ENCODE measurements at regions not wholly inside any gene's neighbourhood (a gene's known extent, or its start where the extent isn't known, plus 50 kb on each side); places are given as distances from the start of the nearest gene placed in this dataset.

- no peak for DNase-seq (ENCODE audit: low read depth in 2 of 3, low spot score in 2 of 3)
These were observed 711.9 kb upstream of the EYS start for GRCh38 chr6:66418906-66419305.

GRCh38 chr6:66403966-66404365, 696.9 kb upstream of the EYS start:
- no peak for DNase-seq (ENCODE audit: low read depth in 2 of 3, low spot score in 2 of 3)

- DNase-seq (ENCODE audit: low read depth in 2 of 3, low spot score in 2 of 3) = no peak
These were observed 695.8 kb upstream of the EYS start for GRCh38 chr6:66402873-66403272.

- DNase-seq (ENCODE audit: low read depth in 2 of 3, low spot score in 2 of 3) = no peak
These were observed 689.5 kb upstream of the EYS start for GRCh38 chr6:66396549-66396948.

GRCh38 chr6:66396145-66396544, 689.1 kb upstream of the EYS start:
- no peak for DNase-seq (ENCODE audit: low read depth in 2 of 3, low spot score in 2 of 3)

GRCh38 chr6:66390393-66390792, 683.4 kb upstream of the EYS start:
- DNase-seq (ENCODE audit: low read depth in 2 of 3, low spot score in 2 of 3) = no peak

- DNase-seq (ENCODE audit: low read depth in 2 of 3, low spot score in 2 of 3) = no peak
These were observed 669.0 kb upstream of the EYS start for GRCh38 chr6:66376001-66376400.

- no peak for DNase-seq (ENCODE audit: low read depth in 2 of 3, low spot score in 2 of 3)
These were observed 662.4 kb upstream of the EYS start for GRCh38 chr6:66369407-66369806.

GRCh38 chr6:66362888-66363287, 655.9 kb upstream of the EYS start:
- no peak for DNase-seq (ENCODE audit: low read depth in 2 of 3, low spot score in 2 of 3)

GRCh38 chr6:66361886-66362285, 654.9 kb upstream of the EYS start:
- no peak for DNase-seq (ENCODE audit: low read depth in 2 of 3, low spot score in 2 of 3)

GRCh38 chr6:66357781-66358180, 650.8 kb upstream of the EYS start:
- DNase-seq (ENCODE audit: low read depth in 2 of 3, low spot score in 2 of 3) = no peak

GRCh38 chr6:66355471-66355870, 648.4 kb upstream of the EYS start:
- no peak for DNase-seq (ENCODE audit: low read depth in 2 of 3, low spot score in 2 of 3)

GRCh38 chr6:66344796-66345195, 637.8 kb upstream of the EYS start:
- no peak for DNase-seq (ENCODE audit: low read depth in 2 of 3, low spot score in 2 of 3)

- DNase-seq (ENCODE audit: low read depth in 2 of 3, low spot score in 2 of 3) = no peak
These were observed 633.7 kb upstream of the EYS start for GRCh38 chr6:66340736-66341135.

GRCh38 chr6:66336176-66336575, 629.1 kb upstream of the EYS start:
- no peak for DNase-seq (ENCODE audit: low read depth in 2 of 3, low spot score in 2 of 3)

GRCh38 chr6:66328200-66328599, 621.2 kb upstream of the EYS start:
- DNase-seq (ENCODE audit: low read depth in 2 of 3, low spot score in 2 of 3) = no peak

- DNase-seq (ENCODE audit: low read depth in 2 of 3, low spot score in 2 of 3) = no peak
These were observed 619.2 kb upstream of the EYS start for GRCh38 chr6:66326228-66326627.

GRCh38 chr6:66321017-66321416, 614.0 kb upstream of the EYS start:
- no peak for DNase-seq (ENCODE audit: low read depth in 2 of 3, low spot score in 2 of 3)

GRCh38 chr6:66307490-66307889, 600.5 kb upstream of the EYS start:
- DNase-seq (ENCODE audit: low read depth in 2 of 3, low spot score in 2 of 3) = no peak

GRCh38 chr6:66291905-66292304, 584.9 kb upstream of the EYS start:
- DNase-seq (ENCODE audit: low read depth in 2 of 3, low spot score in 2 of 3) = no peak

- DNase-seq (ENCODE audit: low read depth in 2 of 3, low spot score in 2 of 3) = no peak
These were observed 582.9 kb upstream of the EYS start for GRCh38 chr6:66289889-66290288.

GRCh38 chr6:66278115-66278514, 571.1 kb upstream of the EYS start:
- no peak for DNase-seq (ENCODE audit: low read depth in 2 of 3, low spot score in 2 of 3)

GRCh38 chr6:66277400-66277799, 570.4 kb upstream of the EYS start:
- no peak for DNase-seq (ENCODE audit: low read depth in 2 of 3, low spot score in 2 of 3)

- DNase-seq (ENCODE audit: low read depth in 2 of 3, low spot score in 2 of 3) = no peak
These were observed 558.7 kb upstream of the EYS start for GRCh38 chr6:66265737-66266136.

Data from hematopoietic multipotent progenitor cell (in vitro differentiated cells).